ENCODE measurements at regions not wholly inside any gene's neighbourhood (a gene's known extent, or its start where the extent isn't known, plus 50 kb on each side); places are given as distances from the start of the nearest gene placed in this dataset.

DNA sequence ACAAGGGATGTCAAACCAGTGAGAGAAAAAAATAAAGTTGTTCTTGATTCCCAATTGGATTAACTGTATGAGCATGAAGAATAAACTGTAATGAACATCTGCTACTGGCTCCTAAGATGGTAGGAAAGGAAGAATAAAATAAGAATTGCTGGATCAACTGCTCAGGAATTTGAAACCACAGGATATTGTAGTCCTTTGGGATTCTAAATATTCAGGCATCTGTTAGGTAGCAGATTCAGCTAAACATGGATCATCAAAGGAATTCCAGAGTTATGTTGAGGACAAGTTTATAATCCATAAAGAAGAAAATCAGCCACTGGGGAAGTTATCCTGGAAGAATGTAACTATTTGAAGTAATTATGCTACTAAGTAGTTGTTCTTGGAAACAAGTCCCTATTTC, 65.8 kb downstream of the ISL1 start:
- ATAC-seq (no peak), DNase-seq (no peak)
- Histone ChIP-seq H3K4me1 (no peaks in the 10 kb centered on the region), H3K27ac (no peak overlapping the region), H3K36me3 (no peaks in the 10 kb centered on the region), H3K9me3 (no peaks in the 10 kb centered on the region), H3K4me3 (no peak overlapping the region), H3K27me3 (peaks cover 0 to 4% (median 0%) of the 10 kb centered on the region in 7 donors)
- intact Hi-C loops (cut with DNase I): no loop called here
- TF ChIP-seq, protein P1, sequence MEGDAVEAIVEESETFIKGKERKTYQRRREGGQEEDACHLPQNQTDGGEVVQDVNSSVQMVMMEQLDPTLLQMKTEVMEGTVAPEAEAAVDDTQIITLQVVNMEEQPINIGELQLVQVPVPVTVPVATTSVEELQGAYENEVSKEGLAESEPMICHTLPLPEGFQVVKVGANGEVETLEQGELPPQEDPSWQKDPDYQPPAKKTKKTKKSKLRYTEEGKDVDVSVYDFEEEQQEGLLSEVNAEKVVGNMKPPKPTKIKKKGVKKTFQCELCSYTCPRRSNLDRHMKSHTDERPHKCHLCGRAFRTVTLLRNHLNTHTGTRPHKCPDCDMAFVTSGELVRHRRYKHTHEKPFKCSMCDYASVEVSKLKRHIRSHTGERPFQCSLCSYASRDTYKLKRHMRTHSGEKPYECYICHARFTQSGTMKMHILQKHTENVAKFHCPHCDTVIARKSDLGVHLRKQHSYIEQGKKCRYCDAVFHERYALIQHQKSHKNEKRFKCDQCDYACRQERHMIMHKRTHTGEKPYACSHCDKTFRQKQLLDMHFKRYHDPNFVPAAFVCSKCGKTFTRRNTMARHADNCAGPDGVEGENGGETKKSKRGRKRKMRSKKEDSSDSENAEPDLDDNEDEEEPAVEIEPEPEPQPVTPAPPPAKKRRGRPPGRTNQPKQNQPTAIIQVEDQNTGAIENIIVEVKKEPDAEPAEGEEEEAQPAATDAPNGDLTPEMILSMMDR (IDR thresholded peaks at IDR 0.05): no peak

DNA sequence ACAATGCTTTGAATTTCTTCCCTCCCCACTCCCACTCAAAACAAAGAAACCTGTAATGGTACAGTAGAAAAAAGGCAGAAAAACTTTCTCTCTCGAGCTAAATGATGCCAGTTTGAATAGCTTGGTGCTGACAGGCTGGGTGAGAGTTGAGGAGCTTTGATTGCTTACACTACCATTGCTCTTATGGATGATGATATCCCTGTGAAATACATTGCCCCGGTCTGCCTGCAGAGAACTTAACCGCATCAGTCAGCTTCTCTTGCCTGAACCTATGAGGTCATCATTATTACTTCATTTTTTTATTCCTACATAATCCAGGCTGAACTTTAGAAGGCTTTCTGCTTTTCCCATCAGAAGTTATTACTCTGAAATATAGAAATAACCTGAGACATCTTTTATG, 69.3 kb downstream of the ISL1 start:
- intact Hi-C loops (cut with DNase I): no loop called here

DNA sequence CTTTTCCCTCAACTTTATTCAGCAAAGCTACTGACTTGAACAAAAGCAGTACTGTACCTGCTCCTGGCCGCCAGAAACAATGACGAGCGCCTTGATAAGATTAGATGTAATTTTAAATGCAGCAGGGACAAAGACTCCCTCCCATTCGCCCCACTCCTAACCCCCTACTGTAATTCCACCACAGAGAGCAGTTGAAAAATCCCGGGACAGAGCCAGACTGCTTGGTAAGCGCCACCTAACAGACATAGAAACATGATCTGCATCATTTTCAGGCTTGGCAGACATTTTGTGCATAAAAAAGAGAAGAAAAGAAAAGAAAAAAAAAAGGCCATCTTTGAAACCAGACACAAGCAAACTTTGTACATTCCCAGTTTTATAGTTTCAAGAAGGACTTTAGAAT, 81.9 kb downstream of the ISL1 start:
- Histone ChIP-seq H3K4me1 (no peaks in the 10 kb centered on the region), H3K9me3 (no peaks in the 10 kb centered on the region), H3K4me3 (no peak overlapping the region), H3K36me3 (no peaks in the 10 kb centered on the region), H3K27ac (no peak overlapping the region), H3K27me3 (no peaks in the 10 kb centered on the region)
- no peak for DNase-seq
- ATAC-seq: no peak
- intact Hi-C loops (cut with DNase I): no loop called here
- TF ChIP-seq, protein P1 (IDR thresholded peaks at IDR 0.05): no peak
- WGBS, 2 donors: 16 to 17% methylated on average over 6 of the region's 6 CpGs

More for the DNA sequence above, 69.3 kb downstream of the ISL1 start:
- no peak overlapping the region for H3K4me3 ChIP-seq
- DNase-seq: no peak
- H3K36me3 ChIP-seq: no peaks in the 10 kb centered on the region
- H3K27me3 ChIP-seq: peaks cover 0 to 4% (median 0%) of the 10 kb centered on the region in 7 donors
- no peaks in the 10 kb centered on the region for H3K4me1 ChIP-seq
- WGBS, 2 donors: 53 to 54% methylated on average over 3 of the region's 3 CpGs
- H3K9me3 ChIP-seq: peaks cover 0 to 2% (median 0%) of the 10 kb centered on the region in 11 donors
- no peak overlapping the region for H3K27ac ChIP-seq
- no peak for ATAC-seq
- TF ChIP-seq, protein P1 (IDR thresholded peaks at IDR 0.05): no peak

DNA sequence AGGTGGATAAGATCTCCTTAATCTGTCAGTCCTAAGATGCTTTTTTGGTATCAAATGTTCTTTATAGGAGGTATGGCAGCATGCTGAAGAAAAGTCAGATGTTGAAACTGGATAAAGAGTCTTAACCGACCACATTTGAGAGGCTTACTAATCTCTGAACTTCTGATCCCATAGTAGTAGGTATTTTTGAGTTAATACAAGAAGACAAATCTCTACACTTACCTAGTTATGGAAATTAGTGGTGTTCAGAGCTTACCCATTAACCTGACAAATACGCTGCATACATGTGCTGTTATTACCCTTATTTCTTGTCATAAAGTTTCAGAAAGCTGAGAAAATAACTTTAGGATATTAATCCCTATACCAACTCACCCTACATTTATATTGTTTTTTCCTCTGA, 83.0 kb downstream of the ISL1 start:
- intact Hi-C loops (cut with DNase I): no loop called here
- Histone ChIP-seq H3K27ac (no peak overlapping the region), H3K4me1 (no peaks in the 10 kb centered on the region), H3K4me3 (no peak overlapping the region), H3K27me3 (no peaks in the 10 kb centered on the region), H3K9me3 (no peaks in the 10 kb centered on the region), H3K36me3 (no peaks in the 10 kb centered on the region)
- TF ChIP-seq, protein P1 (IDR thresholded peaks at IDR 0.05): no peak
- WGBS, 2 donors: 79 to 86% methylated on average over 2 of the region's 2 CpGs
- DNase-seq: no peak
- no peak for ATAC-seq

DNA sequence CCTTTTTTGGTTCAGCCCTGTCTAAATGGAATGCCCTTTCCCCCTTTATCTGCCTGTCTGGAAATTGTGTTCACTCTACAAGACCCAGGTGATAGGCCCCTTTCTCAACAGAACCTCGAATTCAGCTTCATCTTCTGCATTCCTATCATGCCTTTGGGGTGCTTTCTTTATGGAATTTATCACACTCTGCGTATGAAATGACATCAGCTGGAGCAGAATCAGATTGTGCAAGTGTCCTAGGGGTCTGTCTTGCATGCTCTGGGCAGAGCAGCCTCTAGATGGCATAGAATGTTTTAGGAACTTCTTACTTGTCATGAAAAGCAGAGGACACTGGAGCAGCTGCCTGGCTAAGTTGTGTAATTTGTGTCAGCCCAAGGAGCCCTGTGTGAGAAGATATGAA, 84.9 kb downstream of the ISL1 start:
- Histone ChIP-seq H3K4me3 (no peak overlapping the region), H3K27ac (no peak overlapping the region), H3K9me3 (no peaks in the 10 kb centered on the region), H3K4me1 (no peaks in the 10 kb centered on the region), H3K27me3 (no peaks in the 10 kb centered on the region), H3K36me3 (no peaks in the 10 kb centered on the region)
- TF ChIP-seq, protein P1 (IDR thresholded peaks at IDR 0.05): no peak
- DNase-seq (no peak), ATAC-seq (no peak)
- intact Hi-C loops (cut with DNase I): no loop called here
- WGBS, 2 donors: 19 to 23% methylated on average over 2 of the region's 2 CpGs

All from heart right ventricle (tissue), 16 donors.